ENCODE measurements at regions not wholly inside any gene's neighbourhood (a gene's known extent, or its start where the extent isn't known, plus 50 kb on each side); places are given as distances from the start of the nearest gene placed in this dataset.
"Not testable (repeated sequence)": the region's sequence is repeated elsewhere in the genome, so short reads cannot be mapped to it uniquely, and the experiment has no call there.

DNA sequence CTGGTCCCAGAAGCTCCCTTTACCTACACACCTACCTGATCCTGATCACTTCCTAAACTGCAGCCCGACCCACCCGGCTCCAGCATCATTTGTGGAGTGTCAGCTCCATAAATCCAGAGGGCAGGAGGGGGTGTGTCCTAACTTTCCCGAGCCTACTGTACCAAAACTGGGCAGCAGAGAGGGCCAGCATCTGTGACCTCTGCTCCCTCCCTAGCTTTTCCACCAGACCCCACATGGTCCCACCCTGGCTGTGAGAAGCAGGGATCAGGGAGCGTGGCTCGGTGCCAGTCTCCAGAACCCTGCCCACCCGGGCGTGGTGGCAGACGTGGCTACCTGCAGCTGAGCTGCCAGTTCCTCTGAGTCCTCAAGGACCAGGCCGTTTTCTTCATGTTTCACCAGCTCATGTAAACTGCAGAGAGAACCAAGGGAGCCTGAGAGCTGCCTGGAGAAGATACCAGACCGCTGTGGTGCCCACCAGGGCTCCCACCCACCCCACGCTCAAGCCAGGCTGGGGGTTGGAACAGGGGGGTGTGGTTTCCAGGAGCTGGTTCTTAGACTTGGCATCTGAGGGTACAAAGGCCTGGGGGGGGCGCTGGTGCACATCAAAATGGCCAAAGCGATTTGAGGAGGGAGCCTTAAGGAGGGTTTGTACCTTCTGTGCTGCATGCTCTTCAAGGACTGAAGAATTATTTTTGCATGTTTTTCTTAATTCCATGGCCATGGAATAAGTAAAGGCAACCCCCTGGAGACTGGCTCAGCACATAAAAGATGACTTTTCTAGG, 76.7 kb upstream of the DRD5 start:
- no peak for DNase-seq

GRCh38 chr4:9707281-9707680, 74.2 kb upstream of the DRD5 start:
- DNase-seq = not testable (repeated sequence)

GRCh38 chr4:9707936-9708335, 73.5 kb upstream of the DRD5 start:
- not testable (repeated sequence) for DNase-seq

- no peak for DNase-seq
Measured at GRCh38 chr4:9709724-9710123, 71.7 kb upstream of the DRD5 start.

DNA sequence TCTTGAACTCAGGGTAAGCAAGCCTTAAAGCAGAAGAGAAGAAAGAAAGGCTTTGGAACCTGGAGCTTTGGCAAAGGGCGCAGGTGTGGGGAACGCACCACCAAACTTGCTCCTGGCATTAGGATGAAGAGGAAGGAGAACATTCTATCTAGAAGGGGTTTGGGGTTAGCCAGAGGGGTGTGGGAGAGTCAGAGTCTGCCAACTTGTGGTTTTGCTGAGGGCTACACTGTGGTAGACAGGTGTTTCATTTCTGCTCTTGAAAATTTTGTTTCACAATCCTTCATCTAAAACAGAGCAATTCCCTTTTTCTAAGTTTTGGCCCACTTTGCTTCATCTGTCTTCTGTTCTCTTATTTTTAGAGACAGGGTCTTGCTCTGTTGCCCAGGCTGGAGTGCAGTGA, 66.2 kb upstream of the DRD5 start:
- not testable (repeated sequence) for DNase-seq

DNA sequence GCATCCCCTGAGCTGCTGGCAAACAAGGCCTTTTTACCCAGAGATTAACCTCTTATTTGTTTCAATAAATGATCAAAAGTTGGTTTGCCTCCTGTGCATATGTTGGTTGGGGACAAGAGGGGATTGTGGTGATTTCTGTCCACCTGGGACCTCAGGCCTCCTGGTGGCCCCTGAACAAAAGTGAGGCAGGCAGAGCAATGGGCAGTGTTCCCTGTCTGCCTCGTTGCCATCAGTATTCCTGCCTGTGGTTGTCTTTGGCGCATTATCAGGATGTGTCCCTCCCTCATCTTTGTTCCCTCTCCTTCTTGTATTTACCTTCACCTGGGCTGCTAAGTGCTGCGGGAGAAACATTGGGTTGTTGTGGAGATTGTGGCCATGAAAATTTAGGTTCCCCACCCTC, 65.3 kb upstream of the DRD5 start:
- DNase-seq = no peak

DNA sequence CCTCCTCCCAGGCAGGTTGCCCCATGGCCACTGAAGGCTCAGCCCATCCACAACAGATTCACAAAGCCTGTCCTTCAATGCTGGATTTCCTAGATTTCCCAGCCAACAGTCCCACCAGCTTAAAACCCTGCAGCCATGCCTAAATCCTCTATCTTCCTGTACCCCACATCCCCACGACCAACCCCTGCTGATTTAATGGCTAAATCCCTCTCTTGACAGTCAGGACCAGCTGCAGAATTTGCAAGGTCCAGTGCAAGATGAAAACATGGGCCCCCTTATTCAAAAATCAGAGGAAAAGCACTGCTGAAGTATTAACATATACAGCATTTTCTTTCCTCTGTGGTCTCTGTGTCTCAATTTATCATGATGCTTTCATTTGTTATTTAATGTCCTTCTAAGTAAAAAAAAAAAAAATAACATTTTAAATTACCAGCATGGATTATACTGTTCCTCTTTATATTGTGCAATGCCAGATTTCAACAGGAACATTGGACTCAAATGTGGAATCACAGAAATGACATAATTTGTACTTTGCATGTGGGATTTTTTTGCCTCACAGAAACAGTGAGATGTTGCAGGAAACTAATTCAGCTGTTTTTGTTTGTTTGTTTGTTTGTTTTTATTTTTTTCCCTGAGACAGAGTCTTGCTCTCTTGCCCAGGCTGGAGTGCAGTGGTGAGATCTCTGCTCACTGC, 63.0 kb upstream of the DRD5 start:
- not testable (repeated sequence) for DNase-seq

DNA sequence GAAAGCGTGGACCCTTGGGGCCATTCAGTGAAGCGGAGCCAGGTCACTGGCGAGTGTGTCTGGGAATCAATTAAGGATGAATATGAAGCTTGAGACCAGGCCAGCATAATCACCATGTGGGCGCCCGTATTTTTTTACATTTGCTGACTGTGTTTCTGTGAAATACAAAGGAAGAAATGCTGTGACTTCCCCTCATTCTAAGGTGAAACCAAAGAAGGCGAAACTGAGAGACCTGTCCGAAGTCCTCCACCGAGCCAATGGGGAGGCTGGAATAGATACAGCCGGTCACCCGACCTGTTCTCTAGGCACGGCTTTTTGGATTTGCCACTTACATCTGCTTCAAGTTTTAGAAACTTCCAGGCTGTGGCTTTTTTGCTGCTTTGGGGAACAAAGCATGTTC, 59.3 kb upstream of the DRD5 start:
- DNase-seq = not testable (repeated sequence)
